Activated CD4-positive, CD25-positive, alpha-beta regulatory T cell (primary cell): ENCODE measurements at regions not wholly inside any gene's neighbourhood (a gene's known extent, or its start where the extent isn't known, plus 50 kb on each side); places are given as distances from the start of the nearest gene placed in this dataset.
"Not testable (repeated sequence)": the region's sequence is repeated elsewhere in the genome, so short reads cannot be mapped to it uniquely, and the experiment has no call there.

Source experiments
- DNase-seq, 4 experiments: peaks; one replicate each; lab custom pipeline; 2025; lab: John Stamatoyannopoulos, UW

GRCh38 chr16:5982979-5983378 lies 885.4 kb upstream of the EEF2KMT start:
- DNase-seq = no peak

DNA sequence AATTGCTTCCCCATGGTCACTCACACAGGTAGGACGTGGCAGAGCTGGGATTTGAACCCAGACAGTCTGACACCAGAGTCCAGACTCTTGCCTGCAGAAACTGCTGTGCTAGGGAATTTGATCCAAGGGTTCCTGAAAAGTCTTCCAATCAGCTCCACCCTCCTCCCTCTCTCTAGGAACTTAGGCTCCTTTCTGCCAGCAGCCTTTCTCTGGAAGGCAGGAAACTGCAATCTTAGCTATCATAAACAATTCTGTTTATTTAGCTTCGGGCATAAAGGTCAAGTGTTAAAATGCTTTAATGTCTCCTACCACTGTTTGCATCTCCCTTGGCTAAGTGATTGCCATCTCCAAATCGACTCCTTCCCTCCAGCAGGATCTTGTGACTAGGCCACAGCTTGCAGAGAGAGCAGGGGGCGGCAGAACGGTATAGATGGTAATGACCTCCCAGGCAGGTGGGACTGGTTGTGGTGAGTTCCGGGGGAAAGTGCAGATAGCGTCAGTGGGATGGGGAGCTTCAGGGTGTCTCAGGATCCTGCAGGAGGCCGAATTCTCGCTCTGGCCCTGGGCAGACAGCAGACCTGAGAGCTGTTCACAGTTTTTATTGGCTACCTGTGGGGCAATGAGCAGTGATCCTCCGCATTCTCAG lies 882.4 kb upstream of the EEF2KMT start:
- no peak for DNase-seq

DNA sequence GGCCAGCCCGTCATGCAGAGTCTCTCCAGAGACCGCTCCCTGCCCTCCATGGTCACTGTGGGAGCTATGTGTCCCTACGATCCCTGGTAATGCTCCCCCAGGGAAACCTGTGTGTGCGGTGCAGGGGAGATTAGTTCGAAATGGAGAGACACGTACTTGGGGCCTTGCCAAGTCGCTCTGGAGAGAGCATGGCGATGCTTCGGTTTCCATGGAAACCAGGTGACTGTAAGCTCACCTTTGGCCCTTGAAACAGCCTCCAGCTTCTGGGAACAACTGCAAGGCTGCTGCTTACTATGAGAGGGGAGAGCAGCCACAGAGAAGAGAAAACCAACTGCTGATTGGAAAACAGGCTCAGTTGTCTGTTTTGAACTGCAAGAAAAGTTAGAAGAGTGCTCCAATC lies 879.7 kb upstream of the EEF2KMT start:
- DNase-seq = no peak

DNA sequence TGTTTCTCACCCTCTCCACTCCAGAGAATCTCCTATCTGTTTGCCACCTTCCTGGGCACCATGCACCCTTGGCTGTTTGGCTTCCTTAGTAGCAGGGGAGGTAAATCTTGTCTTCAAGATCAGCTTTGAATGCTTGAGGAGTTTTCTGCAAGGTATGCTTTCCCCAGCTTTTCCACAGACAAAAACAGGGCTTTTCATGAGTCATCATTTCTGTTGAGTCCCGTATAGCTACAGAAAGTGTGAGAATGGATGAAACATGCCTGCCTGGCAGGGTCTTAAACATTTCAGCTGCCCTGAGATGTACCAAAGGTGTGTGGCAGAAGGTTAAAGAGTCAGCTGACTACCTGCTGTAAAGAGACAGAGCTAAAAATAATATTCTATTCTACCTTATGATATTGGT lies 875.2 kb upstream of the EEF2KMT start:
- DNase-seq = no peak

DNA sequence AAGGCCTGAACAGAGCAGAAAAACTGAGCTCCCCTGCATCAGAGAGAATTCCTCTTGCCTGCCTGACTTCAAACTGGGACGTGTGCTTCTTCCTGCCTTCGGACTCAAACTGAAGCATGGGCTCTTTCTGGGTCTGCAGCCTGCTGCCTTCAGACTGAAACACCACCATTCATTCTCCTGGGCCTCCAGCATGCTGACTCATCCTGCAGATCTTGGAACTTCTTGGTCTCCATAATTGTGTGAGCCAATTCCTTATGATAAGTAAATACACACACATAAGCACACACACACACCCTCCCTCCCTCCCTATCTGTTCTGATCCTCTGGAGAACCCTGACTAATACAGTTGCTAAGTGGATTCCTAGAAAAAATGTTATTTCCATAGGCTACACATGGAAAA lies 874.3 kb upstream of the EEF2KMT start:
- DNase-seq = no peak

DNA sequence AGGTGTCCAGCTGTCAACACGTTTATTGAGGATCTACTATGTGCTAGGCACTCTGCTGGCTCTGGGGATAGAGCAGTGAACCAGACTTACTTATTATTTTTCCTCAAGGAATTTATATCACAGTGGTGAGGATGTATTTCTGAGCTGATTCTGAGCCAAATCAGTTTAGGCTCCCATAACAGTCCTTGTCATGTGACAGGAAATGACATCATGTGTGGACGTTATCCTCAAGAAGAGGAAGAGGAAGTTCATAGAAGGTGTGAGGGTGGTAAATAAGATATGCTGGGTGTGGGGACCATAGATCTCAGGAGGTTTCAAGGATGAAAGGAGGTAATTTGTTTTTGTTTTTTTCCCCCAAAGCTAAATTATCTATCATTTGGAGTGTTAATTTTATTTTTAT lies 873.5 kb upstream of the EEF2KMT start:
- DNase-seq = no peak

DNA sequence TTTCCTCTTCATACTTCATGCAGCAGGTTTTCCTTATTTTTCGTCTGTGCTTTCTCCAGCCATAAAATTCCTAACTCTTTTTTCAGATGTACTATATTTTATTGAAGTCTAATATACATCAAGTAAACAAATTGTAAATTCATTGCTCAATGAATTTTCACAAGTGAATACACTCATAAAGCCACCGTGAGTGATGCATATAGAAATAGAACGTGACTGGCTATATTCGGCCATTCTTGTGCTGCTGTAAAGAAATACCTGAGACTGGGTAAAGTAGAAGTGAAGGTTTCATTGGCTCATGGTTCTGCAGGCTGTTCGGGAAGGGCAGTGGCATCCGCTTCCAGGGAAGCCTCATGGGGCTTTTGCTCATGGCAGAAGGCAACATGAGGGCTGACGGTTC lies 868.4 kb upstream of the EEF2KMT start:
- DNase-seq = no peak

DNA sequence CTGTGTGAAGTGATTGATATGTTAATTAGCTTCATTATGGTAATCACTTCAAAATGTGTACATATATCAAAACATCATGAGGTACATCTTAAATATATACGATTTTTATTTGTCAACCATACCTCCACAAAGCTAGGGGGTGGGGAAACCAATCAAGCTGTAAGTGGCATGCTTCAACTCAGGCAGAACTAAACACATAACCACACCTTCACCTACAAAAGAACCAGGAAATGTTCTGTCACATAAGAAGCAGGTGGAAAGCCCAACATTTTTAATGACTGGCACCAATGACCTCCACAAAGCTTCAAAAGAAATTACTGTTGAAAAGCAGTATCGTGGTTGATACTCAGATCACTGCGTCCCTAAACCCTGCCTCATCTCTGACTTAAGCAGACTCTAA lies 867.7 kb upstream of the EEF2KMT start:
- DNase-seq = no peak

DNA sequence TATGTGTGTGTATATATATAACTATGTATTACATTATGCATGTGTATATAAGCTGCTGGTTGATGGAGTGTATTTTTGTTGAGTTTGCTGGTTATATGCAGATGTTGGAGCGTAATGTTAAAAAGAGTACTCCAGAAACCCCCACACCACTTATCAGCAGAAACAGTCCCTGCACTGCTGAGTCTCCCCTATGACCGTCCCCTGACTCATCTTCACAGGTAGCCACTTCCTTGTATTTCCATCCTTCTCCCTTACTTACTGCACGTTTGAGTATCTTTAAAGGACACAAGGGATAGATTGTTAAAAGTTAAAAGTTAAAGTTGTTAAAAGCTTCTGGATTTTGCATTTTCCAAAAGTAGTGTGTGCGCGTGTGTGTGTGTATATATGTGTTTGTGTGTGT lies 853.9 kb upstream of the EEF2KMT start:
- no peak for DNase-seq

DNA sequence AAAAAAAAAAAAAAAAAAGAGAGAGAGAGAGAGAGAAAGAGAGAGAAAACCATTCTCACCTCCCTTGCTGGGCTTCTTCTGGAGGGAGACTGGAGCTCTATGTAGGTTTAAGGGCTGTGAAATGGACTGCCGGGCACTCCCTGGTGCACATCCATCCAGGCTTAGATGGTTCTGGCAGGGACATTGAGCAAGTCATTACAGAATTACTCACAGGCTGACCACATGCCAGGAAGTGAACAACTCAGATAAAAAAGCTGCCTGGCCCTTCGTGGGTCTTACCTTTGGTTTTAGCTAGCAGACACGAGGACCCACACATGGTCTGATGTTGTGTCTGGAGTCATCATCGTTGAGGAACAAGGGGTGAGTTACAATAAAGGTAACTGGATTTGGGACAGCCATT lies 847.4 kb upstream of the EEF2KMT start:
- no peak for DNase-seq

GRCh38 chr16:5938607-5939006 lies 841.0 kb upstream of the EEF2KMT start:
- DNase-seq = no peak

DNA sequence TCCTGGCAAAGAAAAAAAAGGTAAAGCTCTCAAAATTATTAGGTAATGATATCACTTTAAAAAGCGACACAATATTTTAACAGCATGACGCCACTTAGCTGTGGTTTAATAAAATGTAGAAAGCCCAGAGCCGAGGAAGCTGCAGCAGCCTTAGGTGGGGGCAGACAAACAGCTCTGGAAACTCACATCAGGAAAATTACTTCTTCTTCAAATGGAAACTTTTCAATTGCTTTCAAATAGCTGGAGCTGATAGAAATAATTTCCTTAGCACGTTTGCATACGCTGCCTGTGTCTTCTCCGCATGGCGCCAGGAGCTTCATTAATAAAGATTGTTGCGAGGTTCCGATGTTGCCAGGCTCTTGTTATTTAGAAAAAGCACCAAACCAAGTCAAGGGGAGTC lies 835.3 kb upstream of the EEF2KMT start:
- no peak for DNase-seq

- no peak for DNase-seq
Observed at GRCh38 chr16:5928476-5929065, 831.0 kb upstream of the EEF2KMT start.

DNA sequence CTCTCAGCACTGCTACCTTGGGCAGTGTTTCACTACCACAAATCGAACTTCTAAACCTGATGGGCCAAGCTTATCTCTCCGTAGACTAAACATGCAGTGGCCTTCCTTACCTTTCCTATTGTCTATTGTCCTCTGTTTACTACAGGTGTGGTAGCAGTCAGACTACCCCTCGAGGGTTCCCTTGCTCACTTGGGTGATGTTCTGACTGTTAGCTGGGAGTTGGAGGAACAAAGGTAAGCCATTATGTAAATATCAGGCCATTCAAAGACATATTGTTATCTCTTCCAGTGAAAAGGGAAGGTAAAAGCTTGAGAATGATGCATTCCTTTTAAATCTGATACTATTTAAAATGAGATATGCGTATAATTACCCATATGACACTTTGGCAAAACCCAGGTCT lies 828.3 kb upstream of the EEF2KMT start:
- no peak for DNase-seq

GRCh38 chr16:5922686-5923085 lies 825.1 kb upstream of the EEF2KMT start:
- no peak for DNase-seq

DNA sequence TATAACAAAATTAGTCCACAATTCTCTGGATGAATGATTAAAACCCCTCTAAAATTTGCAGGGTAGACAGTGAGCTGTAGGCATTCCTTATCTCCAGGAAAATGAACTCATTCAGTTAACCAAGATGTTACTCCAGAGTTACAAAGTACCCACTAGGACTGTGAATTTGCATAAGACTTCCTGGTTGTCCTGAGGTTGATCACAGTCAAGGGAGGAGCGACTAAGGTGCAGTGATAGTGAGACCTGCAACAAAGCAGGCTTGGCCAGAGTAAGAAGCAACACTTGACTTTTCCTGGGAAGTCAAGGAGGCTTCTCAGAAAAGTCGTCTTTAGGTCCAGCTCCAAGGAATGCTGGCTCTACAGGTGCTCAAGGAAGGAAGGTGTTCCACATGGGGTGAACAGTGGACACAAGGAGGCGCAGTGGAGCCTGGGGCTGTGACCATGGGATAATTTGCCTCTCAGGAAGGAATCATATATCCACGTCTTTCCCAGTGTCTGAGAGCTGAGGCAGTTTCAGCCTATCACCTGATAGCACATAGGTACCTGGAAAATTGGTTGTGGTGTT lies 821.1 kb upstream of the EEF2KMT start:
- no peak for DNase-seq

GRCh38 chr16:5917436-5918195 lies 820.0 kb upstream of the EEF2KMT start:
- DNase-seq = no peak

DNA sequence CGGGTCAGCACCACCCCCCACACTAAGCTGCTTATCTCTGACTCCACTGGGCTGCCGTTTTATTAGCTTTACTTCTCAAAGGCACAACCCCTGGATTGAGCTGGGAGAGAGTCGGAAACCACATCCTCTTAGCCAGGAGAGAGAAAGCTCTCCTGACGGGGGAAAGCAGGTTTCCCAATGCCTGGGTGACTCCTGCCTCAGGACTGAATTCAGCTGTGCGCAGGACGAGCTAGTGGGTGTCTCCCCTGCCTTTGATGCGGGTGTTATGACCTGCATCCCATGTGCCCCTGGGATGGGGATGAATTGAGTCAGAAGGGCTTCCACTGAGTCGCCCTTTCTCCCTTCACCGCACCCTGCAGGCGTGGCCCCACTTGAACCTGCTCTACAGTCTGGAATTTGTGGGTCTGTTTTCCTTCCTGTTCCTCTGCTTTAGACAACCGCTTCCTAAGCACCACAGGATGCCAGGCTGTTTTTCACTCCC lies 819.2 kb upstream of the EEF2KMT start:
- DNase-seq = no peak

GRCh38 chr16:5911241-5911640 lies 813.6 kb upstream of the EEF2KMT start:
- DNase-seq = no peak

- DNase-seq = not testable (repeated sequence)
Observed at GRCh38 chr16:5909556-5909955, 812.0 kb upstream of the EEF2KMT start.

DNA sequence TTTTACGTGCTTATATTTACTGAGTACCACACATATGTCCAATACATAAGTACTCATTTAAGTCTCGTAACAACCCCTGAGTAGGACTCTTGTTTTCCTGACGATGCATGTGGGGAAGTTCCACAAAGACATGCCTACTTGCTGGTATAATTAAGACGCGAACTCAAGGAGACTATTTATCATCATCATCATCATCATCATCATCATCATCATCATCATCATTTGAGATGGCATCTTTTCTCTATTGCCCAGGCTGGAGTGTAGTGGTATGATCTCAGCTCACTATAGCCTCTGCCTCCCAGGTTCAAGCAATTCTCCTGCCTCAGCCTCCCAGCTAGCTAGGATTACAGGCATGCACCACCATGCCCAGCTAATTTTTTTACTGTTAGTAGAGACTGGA lies 809.9 kb upstream of the EEF2KMT start:
- DNase-seq = no peak

- DNase-seq = no peak
Observed at GRCh38 chr16:5906351-5906750, 808.8 kb upstream of the EEF2KMT start.

DNA sequence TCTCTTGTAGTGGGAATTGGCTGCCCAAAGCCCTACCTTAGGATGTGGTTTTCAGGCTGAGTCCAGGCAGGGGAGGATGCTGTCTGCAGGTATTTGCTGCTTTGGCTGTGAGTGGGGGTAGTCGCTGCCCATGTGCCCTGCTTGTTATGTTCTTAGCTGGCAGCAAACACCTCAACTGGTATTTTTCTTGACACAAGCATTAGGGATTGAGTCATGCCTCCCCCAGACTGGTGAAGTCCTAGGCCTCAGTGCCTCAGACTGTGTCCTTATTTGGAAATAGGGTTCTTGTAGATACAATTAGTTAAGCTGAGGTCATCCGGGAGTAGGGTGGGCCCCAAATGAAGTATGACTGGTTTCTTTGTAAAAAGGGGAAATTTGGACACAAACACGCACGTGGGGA lies 808.3 kb upstream of the EEF2KMT start:
- DNase-seq = no peak
